Lower leg skin (tissue), 3 donors: ENCODE measurements at regions not wholly inside any gene's neighbourhood (a gene's known extent, or its start where the extent isn't known, plus 50 kb on each side); places are given as distances from the start of the nearest gene placed in this dataset.

ENCODE experiments used
- CTCF ChIP-seq, 3 donors: fragments of 450-650 bp; IDR thresholded peaks; one replicate each; pipeline ENCODE4 v1.5.1; 2016; ENCODE audit warnings: antibody characterized with exemption in 3 of 3, mild to moderate bottlenecking in 3 of 3, moderate library complexity in 2 of 3
- POLR2A ChIP-seq, 2 donors: fragments of 450-650 bp; IDR thresholded peaks; one replicate each; pipeline ENCODE4 v1.6.1; 2016 to 2017; ENCODE audit warnings: antibody characterized with exemption in 2 of 2, mild to moderate bottlenecking in 1 of 2, moderate library complexity in 1 of 2

GRCh38 chr6:48490658-48491057 is 379.7 kb upstream of the PTCHD4 start:
- TF ChIP-seq CTCF (IDR thresholded peaks at IDR 0.05) (no peak), POLR2A (IDR thresholded peaks at IDR 0.05) (no peak)
